Endothelial cell of umbilical vein (primary cell): ENCODE measurements at regions not wholly inside any gene's neighbourhood (a gene's known extent, or its start where the extent isn't known, plus 50 kb on each side); places are given as distances from the start of the nearest gene placed in this dataset.

Source experiments
- BruUV-seq: library from RNA; stranded (reverse); fragments of 400-500 nt; replicated peaks from 2 replicates; lab custom pipeline; 2021; lab: Mats Ljungman, UMichigan
- CTCF ChIA-PET: fragments of 300-600, 350-600 bp; sonication (Branson Sonifier 250); formaldehyde crosslinking; loops from one replicate; lab custom pipeline; 2021; ENCODE audit warnings: antibody characterized with exemption, inconsistent platforms; lab: Charles Lee
- POLR2A ChIA-PET: fragments of 300-600, 350-600 bp; sonication (Branson Sonifier 250); formaldehyde crosslinking; loops from one replicate; lab custom pipeline; 2021; ENCODE audit warnings: antibody characterized with exemption, inconsistent platforms; lab: Charles Lee
- DNase-seq: peaks from one replicate; pipeline ENCODE4 v3.0.0-alpha.2; 2011; ENCODE audit warnings: low read depth, low spot score
- FAIRE-seq: peaks from 2 replicates; lab custom pipeline; 2011; peaks lifted over from hg19 to GRCh38; lab: Jason Lieb, UNC
- H2AFZ ChIP-seq: 2 replicates; pipeline ENCODE4 v1.6.0; 2012; ENCODE audit warnings: low read depth, low read length, control low read depth, inconsistent platforms
- H3K27ac ChIP-seq: 2 replicates; pipeline ENCODE4 v1.5.1; 2011; ENCODE audit warnings: low read depth, mild to moderate bottlenecking, control low read depth, low read length, moderate library complexity; ENCODE audit not compliant: insufficient read depth
- H3K27me3 ChIP-seq, 2 experiments: 2 replicates each; pipeline versions ENCODE4 v1.6.0 to v1.6.1; 2011; ENCODE audit warnings: low read length in 2 of 2, mixed read lengths in 1 of 2; ENCODE audit not compliant: control insufficient read depth in 2 of 2, insufficient read depth in 2 of 2
- H3K36me3 ChIP-seq, 2 experiments: 2 replicates in 1 of 2; 3 replicates in 1 of 2; pipeline ENCODE4 v1.5.1; 2011; ENCODE audit warnings: low read length in 2 of 2, mild to moderate bottlenecking in 1 of 2, moderate library complexity in 1 of 2; ENCODE audit not compliant: control insufficient read depth in 2 of 2, insufficient read depth in 2 of 2; ENCODE audit errors: extremely low read depth in 1 of 2
- H3K4me1 ChIP-seq: 3 replicates; pipeline ENCODE4 v1.5.1; 2011; ENCODE audit warnings: mild to moderate bottlenecking, low read length; ENCODE audit not compliant: control insufficient read depth, insufficient read depth; ENCODE audit errors: extremely low read depth
- H3K4me2 ChIP-seq: 2 replicates; pipeline ENCODE4 v1.6.1; 2011; ENCODE audit warnings: low read length, control low read depth, mixed read lengths; ENCODE audit not compliant: insufficient read depth
- H3K4me3 ChIP-seq, 3 experiments: fragments of 200-600 bp in 1 of 3; sonication (generic), shearing (Covaris generic) in 1 of 3; replicated peaks in 1 of 3; 2 replicates each; pipeline ENCODE4 v1.5.1; 2011 to 2016; ENCODE audit warnings: control low read depth in 3 of 3, low read length in 3 of 3, mild to moderate bottlenecking in 2 of 3, inconsistent platforms in 1 of 3, low read depth in 1 of 3, moderate library complexity in 1 of 3; ENCODE audit not compliant: insufficient read depth in 1 of 3
- H3K79me2 ChIP-seq: 2 replicates; pipeline ENCODE4 v1.6.0; 2012; ENCODE audit warnings: low read length, inconsistent platforms; ENCODE audit not compliant: control insufficient read depth, insufficient read depth
- H3K9ac ChIP-seq: replicated peaks from 2 replicates; pipeline ENCODE3; 2011; ENCODE audit warnings: low read length, control low read depth; ENCODE audit not compliant: insufficient read depth; ENCODE audit errors: extremely low read depth
- H3K9me1 ChIP-seq: replicated peaks from 3 replicates; pipeline ENCODE4 v1.6.0; 2011; ENCODE audit warnings: mild to moderate bottlenecking, low read length; ENCODE audit not compliant: control insufficient read depth, insufficient read depth; ENCODE audit errors: extremely low read depth
- H3K9me3 ChIP-seq: replicated peaks from 2 replicates; pipeline ENCODE4 v1.5.1; 2012; ENCODE audit warnings: low read length, inconsistent platforms; ENCODE audit not compliant: control insufficient read depth, insufficient read depth
- H4K20me1 ChIP-seq: replicated peaks from 2 replicates; pipeline ENCODE3; 2011; ENCODE audit warnings: mild to moderate bottlenecking, low read length; ENCODE audit not compliant: control insufficient read depth, insufficient read depth; ENCODE audit errors: extremely low read depth
- CTCF ChIP-seq, 2 donors: IDR thresholded peaks; 1 replicate in 1 of 2; 2 replicates in 1 of 2; pipeline ENCODE4 v1.5.1; 2011; ENCODE audit warnings: low read length in 2 of 2, mild to moderate bottlenecking in 2 of 2, moderate library complexity in 2 of 2, control low read depth in 1 of 2, inconsistent platforms in 1 of 2, low read depth in 1 of 2; ENCODE audit not compliant: insufficient read depth in 1 of 2; ENCODE audit errors: extremely low read depth in 1 of 2
- EZH2 ChIP-seq: IDR thresholded peaks from 2 replicates; pipeline ENCODE4 v1.6.1; 2012; ENCODE audit warnings: borderline replicate concordance, low read depth, mild to moderate bottlenecking, moderate library complexity, low read length, inconsistent platforms; ENCODE audit not compliant: severe bottlenecking
- FOS ChIP-seq: IDR thresholded peaks from 2 replicates; pipeline ENCODE4 v1.6.1; 2011; ENCODE audit warnings: mild to moderate bottlenecking, low read length, moderate library complexity, borderline replicate concordance; ENCODE audit not compliant: insufficient read depth
- GATA2 ChIP-seq: IDR thresholded peaks from 2 replicates; pipeline ENCODE4 v1.7.0; 2011; ENCODE audit warnings: low read depth, mild to moderate bottlenecking, moderate library complexity, mixed read lengths, low read length; ENCODE audit not compliant: insufficient read length, insufficient read depth
- JUN ChIP-seq: IDR thresholded peaks from 2 replicates; pipeline ENCODE4 v1.6.1; 2011; ENCODE audit warnings: borderline replicate concordance, low read depth; ENCODE audit not compliant: insufficient read length, insufficient read depth
- MAX ChIP-seq: IDR thresholded peaks from 2 replicates; pipeline ENCODE4 v1.6.1; 2011; ENCODE audit not compliant: insufficient read depth, insufficient read length
- MYC ChIP-seq: IDR thresholded peaks from one replicate; pipeline ENCODE4 v1.6.1; 2011; ENCODE audit warnings: mild to moderate bottlenecking, low read depth, low read length
- POLR2A ChIP-seq: IDR thresholded peaks from 2 replicates; pipeline ENCODE4 v1.6.1; 2012; ENCODE audit warnings: low read depth, mild to moderate bottlenecking, control low read depth, low read length
- POLR2AphosphoS5 ChIP-seq: IDR thresholded peaks from 2 replicates; pipeline ENCODE4 v1.6.1; 2012; ENCODE audit warnings: low read depth, mild to moderate bottlenecking, control low read depth, low read length, moderate library complexity; ENCODE audit not compliant: insufficient read depth
- dilution Hi-C: fragments of 300-500 bp; cut with MboI; formaldehyde crosslinking; loops from one replicate; pipeline ENCODE4 v1.15.0; 2019; ENCODE audit warnings: low sequenced_read_pairs; ENCODE audit not compliant: extremely low pct_ligation_motif_present
- intact Hi-C: fragments of 100-400 bp; cut with micrococcal nuclease; formaldehyde crosslinking; loops from one replicate; pipeline ENCODE4 v1.10.0; 2022

GRCh38 chr4:38606587-38606905 is 57.5 kb upstream of the KLF3 start:
- Histone ChIP-seq H3K9me3 (no peaks in the 10 kb centered on the region), H4K20me1 (no peaks in the 10 kb centered on the region), H3K36me3 (no peaks in the 10 kb centered on the region), H3K4me3 (no peak overlapping the region), H3K9me1 (no peaks in the 10 kb centered on the region), H3K79me2 (no peaks in the 10 kb centered on the region), H3K4me1 (no peaks in the 10 kb centered on the region), H3K4me2 (no peak overlapping the region), H3K9ac (no peak overlapping the region), H3K27me3 (peaks cover 1 to 9% of the 10 kb centered on the region in 2 experiments), H2AFZ (no peak overlapping the region), H3K27ac (no peak overlapping the region)
- DNase-seq (no peak), FAIRE-seq (no peak)
- no TSS peak for BruUV-seq
- dilution Hi-C loops = no loop called here
- ChIA-PET POLR2A (no interaction called here), CTCF (no interaction called here)
- no peak for TF ChIP-seq JUN
- no peak for TF ChIP-seq GATA2
- no peak for TF ChIP-seq MAX
- TF ChIP-seq MYC = no peak
- no peak for TF ChIP-seq CTCF (IDR thresholded peaks at IDR 0.05; ENCODE audit: extremely low read depth in 1 of 2, insufficient read depth in 1 of 2, low read depth in 1 of 2, low read length in 2 of 2)
- TF ChIP-seq POLR2A = no peak
- TF ChIP-seq EZH2 = no peak
- no peak for TF ChIP-seq FOS
- no peak for TF ChIP-seq POLR2AphosphoS5
- intact Hi-C loops = no loop called here
